ENCODE measurements at regions not wholly inside any gene's neighbourhood (a gene's known extent, or its start where the extent isn't known, plus 50 kb on each side); places are given as distances from the start of the nearest gene placed in this dataset.

- H3K9me3 ChIP-seq (ENCODE audit: low read length) = no peaks in the 10 kb centered on the region
- H3K4me3 ChIP-seq (ENCODE audit: low read depth, low read length, poor library complexity, severe bottlenecking) = no peak overlapping the region
- H3K4me1 ChIP-seq (ENCODE audit: insufficient read depth, low read length, severe bottlenecking) = no peaks in the 10 kb centered on the region
- H2AFZ ChIP-seq (ENCODE audit: low read length) = no peak overlapping the region
- no peaks in the 10 kb centered on the region for H4K20me1 ChIP-seq (ENCODE audit: insufficient read depth, low read length)
- H3F3A ChIP-seq (ENCODE audit: insufficient read depth, low read length) = no peaks in the 10 kb centered on the region
- no peaks in the 10 kb centered on the region for H3K27me3 ChIP-seq (ENCODE audit: insufficient read depth, low read length)
- H3K9me2 ChIP-seq (ENCODE audit: low read depth, low read length) = no peaks in the 10 kb centered on the region
- TF ChIP-seq EZH2 (IDR thresholded peaks at IDR 0.05; ENCODE audit: borderline replicate concordance, low read length) (no peak), CTCF (IDR thresholded peaks at IDR 0.05; ENCODE audit: low read length) (no peak)
- no peaks in the 10 kb centered on the region for H3K36me3 ChIP-seq (ENCODE audit: insufficient read depth, low read length)
- no peak overlapping the region for H3K9ac ChIP-seq (ENCODE audit: low read length)
- H3K27ac ChIP-seq (ENCODE audit: low read depth, low read length, poor library complexity, severe bottlenecking) = no peak overlapping the region
- H3K79me2 ChIP-seq (ENCODE audit: insufficient read depth, low read length) = no peaks in the 10 kb centered on the region
- H3K4me2 ChIP-seq (ENCODE audit: low read length) = no peak overlapping the region
These were observed 141.0 kb upstream of the NRSN1 start for GRCh38 chr6:23985015-23985414.

GRCh38 chr6:23989885-23990533 lies 136.0 kb upstream of the NRSN1 start:
- Histone ChIP-seq H3K36me3 (ENCODE audit: insufficient read depth, low read length) (no peaks in the 10 kb centered on the region), H3K9me2 (ENCODE audit: low read depth, low read length) (no peaks in the 10 kb centered on the region), H3K4me2 (ENCODE audit: low read length) (no peak overlapping the region), H3K4me1 (ENCODE audit: insufficient read depth, low read length, severe bottlenecking) (no peaks in the 10 kb centered on the region), H3K9ac (ENCODE audit: low read length) (no peak overlapping the region), H2AFZ (ENCODE audit: low read length) (no peak overlapping the region), H4K20me1 (ENCODE audit: insufficient read depth, low read length) (no peaks in the 10 kb centered on the region), H3K27ac (ENCODE audit: low read depth, low read length, poor library complexity, severe bottlenecking) (no peak overlapping the region), H3K79me2 (ENCODE audit: insufficient read depth, low read length) (no peaks in the 10 kb centered on the region), H3K4me3 (ENCODE audit: low read depth, low read length, poor library complexity, severe bottlenecking) (no peak overlapping the region), H3K27me3 (ENCODE audit: insufficient read depth, low read length) (no peaks in the 10 kb centered on the region), H3F3A (ENCODE audit: insufficient read depth, low read length) (no peaks in the 10 kb centered on the region), H3K9me3 (ENCODE audit: low read length) (no peaks in the 10 kb centered on the region)
- no peak for TF ChIP-seq EZH2 (IDR thresholded peaks at IDR 0.05; ENCODE audit: borderline replicate concordance, low read length)
- TF ChIP-seq CTCF (IDR thresholded peaks at IDR 0.05; ENCODE audit: low read length) = no peak

- H2AFZ ChIP-seq (ENCODE audit: low read length) = no peak overlapping the region
- no peaks in the 10 kb centered on the region for H3K79me2 ChIP-seq (ENCODE audit: insufficient read depth, low read length)
- no peaks in the 10 kb centered on the region for H3K4me1 ChIP-seq (ENCODE audit: insufficient read depth, low read length, severe bottlenecking)
- H4K20me1 ChIP-seq (ENCODE audit: insufficient read depth, low read length) = no peaks in the 10 kb centered on the region
- no peaks in the 10 kb centered on the region for H3F3A ChIP-seq (ENCODE audit: insufficient read depth, low read length)
- H3K9me3 ChIP-seq (ENCODE audit: low read length) = no peaks in the 10 kb centered on the region
- no peaks in the 10 kb centered on the region for H3K27me3 ChIP-seq (ENCODE audit: insufficient read depth, low read length)
- H3K4me3 ChIP-seq (ENCODE audit: low read depth, low read length, poor library complexity, severe bottlenecking) = no peak overlapping the region
- H3K9ac ChIP-seq (ENCODE audit: low read length) = no peak overlapping the region
- H3K9me2 ChIP-seq (ENCODE audit: low read depth, low read length) = no peaks in the 10 kb centered on the region
- H3K36me3 ChIP-seq (ENCODE audit: insufficient read depth, low read length) = no peaks in the 10 kb centered on the region
- H3K27ac ChIP-seq (ENCODE audit: low read depth, low read length, poor library complexity, severe bottlenecking) = no peak overlapping the region
- no peak for TF ChIP-seq CTCF (IDR thresholded peaks at IDR 0.05; ENCODE audit: low read length)
- TF ChIP-seq EZH2 (IDR thresholded peaks at IDR 0.05; ENCODE audit: borderline replicate concordance, low read length) = no peak
- H3K4me2 ChIP-seq (ENCODE audit: low read length) = no peak overlapping the region
These were observed 132.0 kb upstream of the NRSN1 start for GRCh38 chr6:23994013-23994412.

Measured in OCI-LY1 (cell line).